Lower lobe of right lung (tissue), 2 donors: ENCODE measurements at regions not wholly inside any gene's neighbourhood (a gene's known extent, or its start where the extent isn't known, plus 50 kb on each side); places are given as distances from the start of the nearest gene placed in this dataset.
"Not testable (repeated sequence)": the region's sequence is repeated elsewhere in the genome, so short reads cannot be mapped to it uniquely, and the experiment has no call there.

Experiments
- ATAC-seq, 2 donors: fragments of 200-7000 bp; cut with Tn5 transposase; one replicate each; pipeline ENCODE4 v1.9.1; 2020 to 2022; ENCODE audit warnings: mild to moderate bottlenecking in 2 of 2, moderate library complexity in 2 of 2
- DNase-seq: peaks from one replicate; pipeline ENCODE4 v3.0.0-alpha.2; 2020
- H3K27ac ChIP-seq: fragments of 200-600 bp; one replicate; pipeline ENCODE4 v1.8.0; 2022
- H3K27me3 ChIP-seq: fragments of 200-600 bp; one replicate; pipeline ENCODE4 v1.8.0; 2022; ENCODE audit warnings: low read depth
- H3K36me3 ChIP-seq: fragments of 200-600 bp; one replicate; pipeline ENCODE4 v1.8.0; 2022; ENCODE audit warnings: mild to moderate bottlenecking
- H3K4me1 ChIP-seq: fragments of 200-600 bp; one replicate; pipeline ENCODE4 v1.8.0; 2022
- H3K4me3 ChIP-seq: fragments of 200-600 bp; one replicate; pipeline ENCODE4 v1.8.0; 2022; ENCODE audit warnings: mild to moderate bottlenecking
- H3K9me3 ChIP-seq: fragments of 200-600 bp; one replicate; pipeline ENCODE4 v1.8.0; 2022
- intact Hi-C: fragments of 100-400 bp; cut with DNase I; formaldehyde crosslinking; loops from one replicate; pipeline ENCODE4 v1.11.0; 2022
- TF ChIP-seq, protein P1 (sequence below): fragments of 200-600 bp; IDR thresholded peaks from one replicate; pipeline ENCODE4 v1.8.0; 2022; ENCODE audit warnings: antibody characterized with exemption, mild to moderate bottlenecking
- donor health status: DM: no; HTN: yes; CAD: no; lungs with severe emphysema.

DNA sequence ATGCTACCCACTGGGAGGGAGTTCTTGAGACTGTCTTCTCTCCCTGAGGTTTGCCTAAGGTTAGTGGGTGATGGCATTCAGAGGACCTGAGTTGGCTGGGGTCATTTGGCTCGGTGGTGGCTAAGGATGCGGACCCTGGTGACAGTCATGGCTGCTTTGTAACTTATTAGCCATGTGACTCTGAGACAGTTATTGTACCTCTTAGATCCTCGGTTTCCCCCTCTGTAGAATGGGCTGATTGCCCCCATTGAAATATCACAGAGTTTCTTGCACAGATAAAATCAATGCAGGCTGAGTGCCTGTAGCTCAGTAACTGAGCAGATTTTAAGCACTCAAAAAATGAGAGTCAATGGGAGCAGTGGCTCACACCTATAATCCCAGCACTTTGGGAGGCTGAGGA is 96.7 kb upstream of the MED13L start:
- H3K9me3 ChIP-seq, result no peaks in the 10 kb centered on the region
- no peak for ATAC-seq
- no peaks in the 10 kb centered on the region for H3K27me3 ChIP-seq
- DNase-seq, result no peak
- TF ChIP-seq, protein P1, sequence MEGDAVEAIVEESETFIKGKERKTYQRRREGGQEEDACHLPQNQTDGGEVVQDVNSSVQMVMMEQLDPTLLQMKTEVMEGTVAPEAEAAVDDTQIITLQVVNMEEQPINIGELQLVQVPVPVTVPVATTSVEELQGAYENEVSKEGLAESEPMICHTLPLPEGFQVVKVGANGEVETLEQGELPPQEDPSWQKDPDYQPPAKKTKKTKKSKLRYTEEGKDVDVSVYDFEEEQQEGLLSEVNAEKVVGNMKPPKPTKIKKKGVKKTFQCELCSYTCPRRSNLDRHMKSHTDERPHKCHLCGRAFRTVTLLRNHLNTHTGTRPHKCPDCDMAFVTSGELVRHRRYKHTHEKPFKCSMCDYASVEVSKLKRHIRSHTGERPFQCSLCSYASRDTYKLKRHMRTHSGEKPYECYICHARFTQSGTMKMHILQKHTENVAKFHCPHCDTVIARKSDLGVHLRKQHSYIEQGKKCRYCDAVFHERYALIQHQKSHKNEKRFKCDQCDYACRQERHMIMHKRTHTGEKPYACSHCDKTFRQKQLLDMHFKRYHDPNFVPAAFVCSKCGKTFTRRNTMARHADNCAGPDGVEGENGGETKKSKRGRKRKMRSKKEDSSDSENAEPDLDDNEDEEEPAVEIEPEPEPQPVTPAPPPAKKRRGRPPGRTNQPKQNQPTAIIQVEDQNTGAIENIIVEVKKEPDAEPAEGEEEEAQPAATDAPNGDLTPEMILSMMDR, result no peak
- H3K27ac ChIP-seq, result no peak overlapping the region
- intact Hi-C loops, result no loop called here
- H3K36me3 ChIP-seq, result no peaks in the 10 kb centered on the region
- no peaks in the 10 kb centered on the region for H3K4me1 ChIP-seq
- H3K4me3 ChIP-seq, result no peak overlapping the region

DNA sequence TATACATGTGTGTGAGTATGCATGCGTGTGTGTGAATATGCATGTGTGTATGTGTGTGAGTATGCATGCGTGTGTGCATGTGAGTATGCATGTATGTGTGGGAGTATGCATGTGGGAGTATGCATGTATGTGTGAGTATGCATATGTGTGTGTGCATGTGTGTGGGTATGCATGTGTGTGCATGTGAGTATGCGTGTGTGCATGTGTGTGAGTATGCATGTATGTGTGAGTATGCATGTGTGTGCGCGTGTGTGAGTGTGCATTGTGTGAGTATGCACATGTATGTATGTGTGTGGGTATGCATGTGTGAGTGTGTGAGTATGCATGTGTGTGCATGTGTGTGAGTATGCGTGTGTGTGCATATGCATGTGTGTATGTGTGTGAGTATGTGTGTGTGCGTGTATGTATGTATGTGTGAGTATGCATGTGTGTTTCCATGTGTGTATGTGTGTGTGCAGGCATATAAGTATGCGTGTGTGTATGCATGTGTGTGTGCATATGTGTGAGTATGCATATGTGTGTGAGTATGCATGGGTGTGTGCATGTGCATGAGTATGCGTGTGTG is 97.9 kb upstream of the MED13L start:
- ATAC-seq (no peak), DNase-seq (no peak)
- no peaks in the 10 kb centered on the region for H3K36me3 ChIP-seq
- no peaks in the 10 kb centered on the region for H3K4me1 ChIP-seq
- H3K27me3 ChIP-seq, result no peaks in the 10 kb centered on the region
- intact Hi-C loops, result no loop called here
- no peak overlapping the region for H3K4me3 ChIP-seq
- H3K27ac ChIP-seq, result no peak overlapping the region
- H3K9me3 ChIP-seq, result no peaks in the 10 kb centered on the region
- TF ChIP-seq, protein P1, result no peak

DNA sequence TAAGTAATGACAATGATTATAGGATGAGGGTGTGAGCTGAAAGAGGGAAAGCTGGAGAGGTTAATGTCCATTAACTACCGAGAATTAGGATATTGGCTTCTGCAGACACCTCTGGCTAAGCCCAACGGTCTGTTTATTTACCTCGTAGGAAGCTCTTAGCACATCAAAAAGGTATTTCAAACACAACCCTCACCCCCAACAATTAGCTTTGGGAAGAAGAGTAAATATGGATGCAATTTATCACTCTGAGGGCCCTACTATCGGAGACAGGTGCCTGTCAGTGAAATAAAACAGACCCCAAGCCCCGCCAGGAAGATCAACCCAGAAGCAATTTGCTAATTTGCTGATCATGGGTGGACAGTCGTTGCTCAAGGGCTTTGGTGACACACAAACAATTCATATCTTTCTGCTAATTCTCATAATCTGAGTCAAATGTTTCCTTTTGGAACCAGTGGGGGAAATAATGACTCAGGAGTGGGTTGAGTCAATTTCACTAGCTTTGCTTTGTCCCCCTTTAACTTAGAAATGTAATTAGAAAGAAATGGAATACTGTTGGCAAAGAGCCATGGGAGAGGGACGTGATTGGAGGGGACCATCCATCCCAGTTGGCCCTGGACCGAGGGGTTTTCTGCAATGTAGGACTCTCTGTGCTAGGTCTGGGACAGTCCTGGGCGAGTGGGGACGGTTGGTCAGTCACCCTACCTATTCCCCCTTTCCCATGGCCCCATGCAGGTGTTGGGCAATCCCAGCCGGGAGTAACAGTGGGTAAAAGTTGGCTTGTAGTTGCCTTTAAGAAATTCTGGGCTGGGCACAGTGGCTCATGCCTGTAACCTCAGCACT is 99.1 kb upstream of the MED13L start:
- H3K36me3 ChIP-seq, result no peaks in the 10 kb centered on the region
- no peak for ATAC-seq
- H3K9me3 ChIP-seq, result no peaks in the 10 kb centered on the region
- intact Hi-C loops, result no loop called here
- TF ChIP-seq, protein P1, result no peak
- no peak for DNase-seq
- H3K27me3 ChIP-seq, result no peaks in the 10 kb centered on the region
- H3K27ac ChIP-seq, result no peak overlapping the region
- no peak overlapping the region for H3K4me3 ChIP-seq
- H3K4me1 ChIP-seq, result no peaks in the 10 kb centered on the region

DNA sequence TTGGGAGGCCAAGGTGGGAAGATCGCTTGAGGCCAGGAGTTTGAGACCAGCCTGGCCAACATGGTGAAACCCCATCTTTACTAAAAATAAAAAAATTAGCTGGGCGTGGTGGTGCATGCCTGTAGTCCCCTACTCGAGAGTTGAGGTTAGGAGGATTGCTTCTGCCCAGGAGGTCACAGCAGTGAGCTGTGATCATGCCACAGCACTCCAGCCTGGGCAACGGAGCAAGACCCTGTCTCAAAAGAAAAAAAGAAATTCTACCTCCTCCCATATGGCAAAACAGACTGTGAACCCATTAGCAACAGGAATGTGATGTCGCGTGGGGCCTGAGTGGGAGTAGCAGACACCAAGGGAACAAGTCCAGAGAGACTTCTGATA is 99.7 kb upstream of the MED13L start:
- DNase-seq, H3K4me1 ChIP-seq, H3K36me3 ChIP-seq, H3K4me3 ChIP-seq, H3K9me3 ChIP-seq, H3K27ac ChIP-seq, H3K27me3 ChIP-seq, intact Hi-C loops, ATAC-seq: not testable (repeated sequence)

DNA sequence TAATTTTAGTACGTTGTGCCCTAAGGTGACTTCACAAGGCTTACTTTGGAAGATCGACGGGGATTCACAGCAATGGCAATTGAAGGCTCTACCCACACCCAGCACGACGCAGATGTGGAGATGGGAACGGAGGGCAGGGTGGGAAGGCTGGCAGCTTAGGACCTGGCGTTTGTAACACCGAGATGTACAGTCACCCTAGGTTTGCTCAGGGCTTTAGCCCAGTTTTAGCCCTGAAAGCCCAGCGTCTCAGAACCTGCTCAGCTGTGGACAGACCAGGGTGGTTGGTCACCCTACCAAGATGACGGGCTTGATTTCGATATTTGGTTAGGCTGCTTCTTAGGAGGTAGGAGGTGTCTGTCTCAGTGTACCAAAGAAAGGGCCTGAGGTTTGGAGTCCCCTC is 100.5 kb upstream of the MED13L start:
- DNase-seq, result no peak
- TF ChIP-seq, protein P1, result no peak
- Histone ChIP-seq H3K9me3 (no peaks in the 10 kb centered on the region), H3K27me3 (no peaks in the 10 kb centered on the region), H3K27ac (no peak overlapping the region), H3K4me3 (no peak overlapping the region), H3K4me1 (peaks cover 6% of the 10 kb centered on the region), H3K36me3 (no peaks in the 10 kb centered on the region)
- intact Hi-C loops, result no loop called here
- no peak for ATAC-seq

DNA sequence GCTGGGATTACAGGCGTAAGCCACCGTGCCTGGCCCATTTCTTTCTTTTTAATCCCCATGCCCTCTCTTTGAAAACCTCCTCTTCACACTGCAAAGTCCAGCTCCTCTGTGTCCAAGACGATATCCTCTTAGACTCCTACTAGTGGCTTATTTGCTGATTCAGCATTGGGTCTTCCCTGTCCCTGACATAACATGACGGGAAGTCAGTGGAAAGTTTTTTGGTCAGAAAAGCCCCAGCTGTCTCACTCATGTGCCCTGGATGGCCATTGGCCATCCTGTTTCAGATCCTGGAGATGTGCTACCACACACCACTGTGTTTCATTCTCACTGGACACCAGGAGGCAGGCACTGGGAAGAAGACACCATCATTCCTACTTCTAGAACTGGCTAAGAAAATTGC is 102.6 kb upstream of the MED13L start:
- H3K27me3 ChIP-seq, result no peaks in the 10 kb centered on the region
- H3K36me3 ChIP-seq, result no peaks in the 10 kb centered on the region
- TF ChIP-seq, protein P1, result no peak
- peaks cover 17% of the 10 kb centered on the region for H3K4me1 ChIP-seq
- H3K27ac ChIP-seq, result no peak overlapping the region
- no peak overlapping the region for H3K4me3 ChIP-seq
- no peaks in the 10 kb centered on the region for H3K9me3 ChIP-seq
- ATAC-seq (no peak), DNase-seq (no peak)
- intact Hi-C loops, result no loop called here

DNA sequence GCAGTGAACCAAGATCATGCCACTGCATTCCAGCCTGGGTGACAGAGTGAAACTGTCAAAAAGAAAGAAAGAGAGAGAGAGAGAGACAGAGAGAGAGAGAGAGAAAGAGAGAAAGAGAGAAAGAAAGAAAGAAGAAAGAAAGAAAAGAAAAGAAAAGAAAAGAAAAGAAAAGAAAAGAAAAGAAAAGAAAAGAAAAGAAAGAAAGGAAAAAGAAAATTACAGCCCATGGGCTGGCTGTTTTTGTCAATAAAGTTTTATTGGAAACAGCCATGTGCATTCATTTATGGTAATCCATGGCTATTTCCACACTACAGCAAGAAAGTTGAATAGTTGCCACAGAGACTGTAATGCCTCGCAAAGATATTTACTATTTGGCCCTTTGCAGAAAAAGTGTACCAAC is 103.2 kb upstream of the MED13L start:
- H3K27ac ChIP-seq, ATAC-seq, H3K36me3 ChIP-seq, H3K27me3 ChIP-seq, intact Hi-C loops, H3K9me3 ChIP-seq, DNase-seq, H3K4me3 ChIP-seq: not testable (repeated sequence)
- peaks cover 17% of the 10 kb centered on the region for H3K4me1 ChIP-seq
